ENCODE measurements at regions not wholly inside any gene's neighbourhood (a gene's known extent, or its start where the extent isn't known, plus 50 kb on each side); places are given as distances from the start of the nearest gene placed in this dataset.
A peak's percentile ranks its signal among the peaks of the same experiment; 100 is the strongest.

DNA sequence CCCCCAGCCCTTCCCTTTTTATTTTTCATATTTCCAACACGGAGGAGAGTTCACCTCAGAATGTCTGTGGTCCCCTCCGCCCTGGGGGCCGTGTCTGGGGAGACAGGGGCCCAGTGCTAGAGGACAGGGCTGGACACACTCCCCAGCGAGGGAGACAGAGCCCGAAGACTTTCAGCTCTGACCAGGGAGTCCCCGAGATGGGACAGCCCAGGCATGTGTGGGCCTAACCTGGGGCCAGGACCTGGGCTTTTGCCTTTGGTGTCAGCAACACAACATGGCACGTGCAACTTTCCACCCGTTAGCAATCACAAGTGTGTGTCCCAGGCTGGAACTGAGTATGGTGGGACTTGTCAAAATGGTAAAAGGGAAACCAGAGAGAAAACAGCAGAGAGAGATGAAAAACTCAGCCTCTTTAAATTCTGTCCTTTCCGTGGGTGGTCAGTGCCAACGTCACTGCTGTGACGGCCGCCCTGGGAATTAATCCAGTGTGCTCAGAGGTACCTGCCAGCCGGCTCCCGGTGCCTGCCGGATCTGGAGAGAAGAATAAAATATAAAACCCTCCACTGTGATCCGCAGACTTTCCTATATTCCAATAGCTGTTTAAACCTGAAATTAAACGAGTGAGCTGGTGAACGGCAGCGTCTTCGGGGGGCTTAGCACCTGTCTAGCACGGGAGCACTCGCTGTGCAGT is 245.8 kb downstream of the EIPR1 start:
- Mint-ChIP-seq H3K4me1 (peaks cover 41% of the 10 kb centered on the region), H3K27me3 (ENCODE audit: insufficient read depth, low read depth) (peaks cover 3% of the 10 kb centered on the region), H3K9me3 (peaks cover 6% of the 10 kb centered on the region), H3K4me3 (no peak overlapping the region), H3K36me3 (peaks cover 2% of the 10 kb centered on the region), H3K27ac (peak overlapping the region; percentile 57)
- Histone ChIP-seq H3K27me3 (no peaks in the 10 kb centered on the region), H3K4me1 (peaks cover 13% of the 10 kb centered on the region), H3K36me3 (no peaks in the 10 kb centered on the region), H4K20me1 (ENCODE audit: low read depth) (no peaks in the 10 kb centered on the region), H3K27ac (peak overlapping the region; percentile 37), H3K9ac (no peak overlapping the region), H3K4me2 (peak overlapping the region; percentile 22), H3K4me3 (no peak overlapping the region), H2AFZ (replicated peaks) (peak overlapping the region; percentile 72), H3F3A (ENCODE audit: low read depth) (no peaks in the 10 kb centered on the region), H3K79me2 (ENCODE audit: low read depth) (no peaks in the 10 kb centered on the region), H3K9me3 (ENCODE audit: low read depth) (no peaks in the 10 kb centered on the region)
- TF ChIP-seq, protein P1, sequence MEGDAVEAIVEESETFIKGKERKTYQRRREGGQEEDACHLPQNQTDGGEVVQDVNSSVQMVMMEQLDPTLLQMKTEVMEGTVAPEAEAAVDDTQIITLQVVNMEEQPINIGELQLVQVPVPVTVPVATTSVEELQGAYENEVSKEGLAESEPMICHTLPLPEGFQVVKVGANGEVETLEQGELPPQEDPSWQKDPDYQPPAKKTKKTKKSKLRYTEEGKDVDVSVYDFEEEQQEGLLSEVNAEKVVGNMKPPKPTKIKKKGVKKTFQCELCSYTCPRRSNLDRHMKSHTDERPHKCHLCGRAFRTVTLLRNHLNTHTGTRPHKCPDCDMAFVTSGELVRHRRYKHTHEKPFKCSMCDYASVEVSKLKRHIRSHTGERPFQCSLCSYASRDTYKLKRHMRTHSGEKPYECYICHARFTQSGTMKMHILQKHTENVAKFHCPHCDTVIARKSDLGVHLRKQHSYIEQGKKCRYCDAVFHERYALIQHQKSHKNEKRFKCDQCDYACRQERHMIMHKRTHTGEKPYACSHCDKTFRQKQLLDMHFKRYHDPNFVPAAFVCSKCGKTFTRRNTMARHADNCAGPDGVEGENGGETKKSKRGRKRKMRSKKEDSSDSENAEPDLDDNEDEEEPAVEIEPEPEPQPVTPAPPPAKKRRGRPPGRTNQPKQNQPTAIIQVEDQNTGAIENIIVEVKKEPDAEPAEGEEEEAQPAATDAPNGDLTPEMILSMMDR (IDR thresholded peaks at IDR 0.05), result no peak
- TF ChIP-seq EZH2phosphoT487 (IDR thresholded peaks at IDR 0.05) (no peak), EZH2 (IDR thresholded peaks at IDR 0.05) (no peak)
- no peak for DNase-seq (ENCODE audit: low spot score)

DNA sequence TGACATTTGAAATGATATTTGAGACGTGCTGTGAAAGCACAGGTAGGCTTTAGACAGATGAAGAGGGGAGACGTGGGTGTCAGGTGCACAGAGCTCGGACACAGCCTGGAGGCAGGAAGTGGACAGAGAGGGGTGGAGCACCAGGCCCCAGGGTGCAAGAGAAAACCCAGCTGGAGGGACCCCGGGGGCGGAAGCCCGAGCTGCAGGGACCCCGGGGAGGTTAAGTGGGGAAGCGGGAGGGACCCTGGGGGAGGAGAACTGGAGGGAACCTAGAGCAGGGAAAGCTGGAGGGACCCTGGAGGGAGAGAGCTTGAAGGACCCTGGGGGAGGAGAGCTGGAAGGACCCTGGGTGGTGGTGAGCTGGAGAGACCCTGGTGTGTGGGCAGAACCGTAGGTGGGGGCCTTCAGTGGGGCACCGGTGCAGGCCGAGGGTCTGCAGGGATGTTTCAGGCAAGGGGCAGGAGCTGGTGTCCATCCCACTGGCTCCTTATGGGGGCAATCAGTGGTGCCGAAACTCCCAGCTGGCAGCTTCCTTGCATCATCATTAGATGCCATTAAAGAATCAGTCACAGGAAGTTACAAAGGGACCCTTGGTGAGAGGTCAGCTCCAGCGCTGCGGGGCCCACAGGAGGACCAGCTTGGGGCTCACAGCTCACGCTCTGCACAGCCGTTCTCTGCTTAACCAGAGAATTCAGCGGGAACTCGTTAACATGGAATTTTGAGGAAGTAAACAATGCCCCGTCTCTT is 246.6 kb downstream of the EIPR1 start:
- Histone ChIP-seq H3K27me3 (no peaks in the 10 kb centered on the region), H2AFZ (replicated peaks) (peak overlapping the region; percentile 72), H3K4me1 (peaks cover 13% of the 10 kb centered on the region), H3K9me3 (ENCODE audit: low read depth) (no peaks in the 10 kb centered on the region), H3K9ac (no peak overlapping the region), H3K27ac (no peak overlapping the region), H3K4me2 (no peak overlapping the region), H3K36me3 (no peaks in the 10 kb centered on the region), H3F3A (ENCODE audit: low read depth) (no peaks in the 10 kb centered on the region), H3K4me3 (no peak overlapping the region), H3K79me2 (ENCODE audit: low read depth) (no peaks in the 10 kb centered on the region), H4K20me1 (ENCODE audit: low read depth) (no peaks in the 10 kb centered on the region)
- TF ChIP-seq EZH2 (IDR thresholded peaks at IDR 0.05) (no peak), EZH2phosphoT487 (IDR thresholded peaks at IDR 0.05) (no peak)
- TF ChIP-seq, protein P1 (IDR thresholded peaks at IDR 0.05), result no peak
- H3K27ac Mint-ChIP-seq, result peak overlapping the region; percentile 77
- peaks cover 2% of the 10 kb centered on the region for H3K36me3 Mint-ChIP-seq
- H3K4me1 Mint-ChIP-seq, result peaks cover 47% of the 10 kb centered on the region
- peaks cover 6% of the 10 kb centered on the region for H3K9me3 Mint-ChIP-seq
- peaks cover 3% of the 10 kb centered on the region for H3K27me3 Mint-ChIP-seq (ENCODE audit: insufficient read depth, low read depth)
- H3K4me3 Mint-ChIP-seq, result peak overlapping the region; percentile 27
- DNase-seq (ENCODE audit: low spot score), result peak; percentile 47

DNA sequence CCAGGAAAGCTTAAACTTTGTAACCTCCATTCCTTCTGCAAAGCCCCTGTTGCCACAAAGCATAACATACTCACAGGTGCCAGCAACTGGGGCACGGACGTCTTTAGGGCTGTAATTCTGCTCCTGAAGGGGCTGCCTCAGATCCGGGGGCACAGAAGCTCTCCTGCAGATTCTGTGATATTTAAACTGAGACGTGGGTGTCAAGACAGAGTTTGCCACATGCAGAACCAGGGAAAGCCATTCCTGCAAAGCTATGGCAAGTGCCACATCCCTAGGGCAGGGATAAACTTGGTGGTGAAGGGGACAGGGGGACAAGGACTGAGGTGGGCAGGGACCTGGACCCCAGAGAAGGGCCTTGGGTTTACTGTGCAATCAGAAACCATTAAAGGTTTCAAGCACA is 247.2 kb downstream of the EIPR1 start:
- H3K27ac Mint-ChIP-seq, result peak overlapping the region; percentile 77

More for the DNA sequence above, 247.2 kb downstream of the EIPR1 start:
- H3K27me3 ChIP-seq, result no peaks in the 10 kb centered on the region
- H3K9me3 ChIP-seq (ENCODE audit: low read depth), result no peaks in the 10 kb centered on the region
- no peak overlapping the region for H3K4me3 ChIP-seq
- no peaks in the 10 kb centered on the region for H3F3A ChIP-seq (ENCODE audit: low read depth)
- H2AFZ ChIP-seq (replicated peaks), result no peak overlapping the region
- H3K4me2 ChIP-seq, result no peak overlapping the region
- H3K9ac ChIP-seq, result no peak overlapping the region
- H3K4me1 ChIP-seq, result peaks cover 13% of the 10 kb centered on the region
- Mint-ChIP-seq H3K4me3 (peak overlapping the region; percentile 27), H3K27me3 (ENCODE audit: insufficient read depth, low read depth) (peaks cover 3% of the 10 kb centered on the region), H3K4me1 (peaks cover 52% of the 10 kb centered on the region), H3K36me3 (no peaks in the 10 kb centered on the region), H3K9me3 (peaks cover 3% of the 10 kb centered on the region)
- H3K36me3 ChIP-seq, result no peaks in the 10 kb centered on the region
- no peaks in the 10 kb centered on the region for H4K20me1 ChIP-seq (ENCODE audit: low read depth)
- H3K27ac ChIP-seq, result no peak overlapping the region
- H3K79me2 ChIP-seq (ENCODE audit: low read depth), result no peaks in the 10 kb centered on the region
- DNase-seq (ENCODE audit: low spot score), result no peak
- no peak for TF ChIP-seq EZH2 (IDR thresholded peaks at IDR 0.05)
- TF ChIP-seq EZH2phosphoT487 (IDR thresholded peaks at IDR 0.05), result no peak
- TF ChIP-seq, protein P1 (IDR thresholded peaks at IDR 0.05), result no peak
